H9 (cell line): ENCODE measurements at regions not wholly inside any gene's neighbourhood (a gene's known extent, or its start where the extent isn't known, plus 50 kb on each side); places are given as distances from the start of the nearest gene placed in this dataset.

Experiments used
- DNase-seq: peaks from one replicate; pipeline ENCODE4 v3.0.0-alpha.2; 2017
- H2AFZ ChIP-seq: one replicate; pipeline ENCODE4 v1.6.1; 2013; ENCODE audit warnings: mild to moderate bottlenecking, low read length, control low read depth, moderate library complexity
- H2AK5ac ChIP-seq: 2 replicates; pipeline ENCODE4 v1.6.1; 2013; ENCODE audit warnings: low read length, control low read depth, mixed read lengths; ENCODE audit not compliant: insufficient read length
- H2BK120ac ChIP-seq: one replicate; pipeline ENCODE4 v1.6.1; 2013; ENCODE audit warnings: low read depth, mild to moderate bottlenecking, low read length, control low read depth, inconsistent platforms; ENCODE audit not compliant: poor library complexity, severe bottlenecking
- H2BK12ac ChIP-seq: 2 replicates; pipeline ENCODE4 v1.6.1; 2013; ENCODE audit warnings: low read length, control low read depth, mixed read lengths, low read depth; ENCODE audit not compliant: insufficient read length
- H2BK15ac ChIP-seq: 2 replicates; pipeline ENCODE4 v1.6.1; 2013; ENCODE audit warnings: low read depth, low read length, control low read depth
- H2BK20ac ChIP-seq: one replicate; pipeline ENCODE4 v1.6.1; 2013; ENCODE audit warnings: low read depth, mild to moderate bottlenecking, low read length, control low read depth, inconsistent platforms; ENCODE audit not compliant: poor library complexity, severe bottlenecking
- H2BK5ac ChIP-seq: 2 replicates; pipeline ENCODE4 v1.6.1; 2013; ENCODE audit warnings: low read length, control low read depth, mixed read lengths; ENCODE audit not compliant: insufficient read length
- H3K14ac ChIP-seq: 2 replicates; pipeline ENCODE4 v1.6.1; 2013; ENCODE audit warnings: low read length, control low read depth; ENCODE audit not compliant: insufficient read depth
- H3K18ac ChIP-seq: 2 replicates; pipeline ENCODE4 v1.6.1; 2013; ENCODE audit warnings: low read depth, mild to moderate bottlenecking, mixed read lengths, low read length, control low read depth; ENCODE audit not compliant: insufficient read length
- H3K23ac ChIP-seq: 2 replicates; pipeline ENCODE4 v1.6.1; 2013; ENCODE audit warnings: low read length, control low read depth, mixed read lengths, low read depth; ENCODE audit not compliant: insufficient read length
- H3K23me2 ChIP-seq: 2 replicates; pipeline ENCODE4 v1.6.1; 2013; ENCODE audit warnings: low read depth, mild to moderate bottlenecking, mixed read lengths, low read length, control low read depth; ENCODE audit not compliant: insufficient read length, poor library complexity, severe bottlenecking
- H3K27ac ChIP-seq: 2 replicates; pipeline ENCODE4 v1.5.1; 2013; ENCODE audit warnings: low read length, control low read depth, mixed read lengths, low read depth; ENCODE audit not compliant: insufficient read length
- H3K27me3 ChIP-seq: 2 replicates; pipeline ENCODE4 v1.6.1; 2013; ENCODE audit warnings: low read length, control low read depth, inconsistent platforms; ENCODE audit not compliant: insufficient read depth
- H3K4ac ChIP-seq: 2 replicates; pipeline ENCODE4 v1.6.1; 2013; ENCODE audit warnings: low read depth, mild to moderate bottlenecking, control low read depth, inconsistent platforms, low read length, moderate library complexity
- H3K4me1 ChIP-seq: 2 replicates; pipeline ENCODE4 v1.6.1; 2013; ENCODE audit warnings: low read length, control low read depth, inconsistent platforms; ENCODE audit not compliant: insufficient read depth
- H3K4me2 ChIP-seq: 2 replicates; pipeline ENCODE4 v1.6.1; 2013; ENCODE audit warnings: low read length, control low read depth, mixed read lengths; ENCODE audit not compliant: insufficient read length, insufficient read depth
- H3K56ac ChIP-seq: 2 replicates; pipeline ENCODE4 v1.6.1; 2013; ENCODE audit warnings: low read depth, mild to moderate bottlenecking, mixed read lengths, low read length, control low read depth; ENCODE audit not compliant: insufficient read length
- H3K79me1 ChIP-seq: 2 replicates; pipeline ENCODE4 v1.6.1; 2013; ENCODE audit warnings: low read depth, mild to moderate bottlenecking, moderate library complexity, low read length, control low read depth, inconsistent platforms; ENCODE audit not compliant: insufficient read depth, poor library complexity, severe bottlenecking
- H3K79me2 ChIP-seq: 2 replicates; pipeline ENCODE4 v1.6.1; 2013; ENCODE audit warnings: low read length, control low read depth, inconsistent platforms; ENCODE audit not compliant: insufficient read depth
- H3K9ac ChIP-seq: 2 replicates; pipeline ENCODE4 v1.6.1; 2013; ENCODE audit warnings: low read length, control low read depth, mixed read lengths; ENCODE audit not compliant: insufficient read length; ENCODE audit errors: extremely low read depth
- H3K9me3 ChIP-seq: one replicate; pipeline ENCODE4 v1.6.1; 2013; ENCODE audit warnings: low read depth, low read length, inconsistent platforms; ENCODE audit not compliant: control insufficient read depth
- H3T11ph ChIP-seq: one replicate; pipeline ENCODE4 v1.6.1; 2013; ENCODE audit warnings: mild to moderate bottlenecking, low read length, control low read depth, inconsistent platforms
- H4K20me1 ChIP-seq: one replicate; pipeline ENCODE4 v1.6.1; 2013; ENCODE audit not compliant: control insufficient read depth, insufficient read length, insufficient read depth
- H4K5ac ChIP-seq: 2 replicates; pipeline ENCODE4 v1.6.1; 2013; ENCODE audit warnings: low read depth, mild to moderate bottlenecking, mixed read lengths, low read length, control low read depth; ENCODE audit not compliant: insufficient read length
- H4K8ac ChIP-seq: replicated peaks from 2 replicates; pipeline ENCODE4 v1.6.1; 2013; ENCODE audit warnings: low read length, control low read depth, mixed read lengths, low read depth; ENCODE audit not compliant: insufficient read length
- H4K91ac ChIP-seq: 2 replicates; pipeline ENCODE4 v1.6.1; 2013; ENCODE audit warnings: low read depth, mild to moderate bottlenecking, moderate library complexity, mixed read lengths, low read length, control low read depth; ENCODE audit not compliant: insufficient read length
- H3K27ac Mint-ChIP-seq, 3 experiments: 2 replicates in 2 of 3; 3 replicates in 1 of 3; pipeline ENCODE4 v1.8.0; 2020 to 2021; ENCODE audit warnings: mixed read lengths in 3 of 3, mild to moderate bottlenecking in 1 of 3, moderate library complexity in 1 of 3
- H3K27me3 Mint-ChIP-seq: 2 replicates; pipeline ENCODE4 v1.8.0; 2021; ENCODE audit warnings: low read depth, mild to moderate bottlenecking, moderate library complexity, mixed read lengths
- H3K36me3 Mint-ChIP-seq, 3 experiments: 2 replicates in 2 of 3; 3 replicates in 1 of 3; pipeline ENCODE4 v1.8.0; 2020 to 2021; ENCODE audit warnings: low read depth in 3 of 3, mixed read lengths in 3 of 3; ENCODE audit not compliant: insufficient read depth in 1 of 3
- H3K4me1 Mint-ChIP-seq, 2 experiments: 2 replicates each; pipeline ENCODE4 v1.8.0; 2020; ENCODE audit warnings: mixed read lengths in 2 of 2
- H3K4me3 Mint-ChIP-seq, 2 experiments: 2 replicates in 1 of 2; 3 replicates in 1 of 2; pipeline ENCODE4 v1.8.0; 2020 to 2021; ENCODE audit warnings: mild to moderate bottlenecking in 2 of 2, mixed read lengths in 2 of 2, moderate library complexity in 1 of 2
- H3K9me3 Mint-ChIP-seq, 2 experiments: 2 replicates in 1 of 2; 3 replicates in 1 of 2; pipeline ENCODE4 v1.8.0; 2020; ENCODE audit warnings: mild to moderate bottlenecking in 2 of 2, mixed read lengths in 2 of 2, moderate library complexity in 1 of 2
- WGBS: extraction: QIAGEN DNeasy Blood & Tissue Kit; methylation state at CpG from one replicate; pipeline ENCODE4 v1.1.7; 2013; ENCODE audit warnings: missing lambda C conversion rate, low lambda C conversion rate, mixed read lengths; ENCODE audit not compliant: insufficient read length; ENCODE audit errors: extremely low coverage; 5-methylcytosine and 5-hydroxymethylcytosine counted together
- TF ChIP-seq, protein P1 (sequence below): fragments of 200-600 bp; sonication (generic); conservative IDR thresholded peaks from 3 replicates; pipeline ENCODE4 v1.8.0; 2021; ENCODE audit warnings: antibody characterized with exemption, mild to moderate bottlenecking

DNA sequence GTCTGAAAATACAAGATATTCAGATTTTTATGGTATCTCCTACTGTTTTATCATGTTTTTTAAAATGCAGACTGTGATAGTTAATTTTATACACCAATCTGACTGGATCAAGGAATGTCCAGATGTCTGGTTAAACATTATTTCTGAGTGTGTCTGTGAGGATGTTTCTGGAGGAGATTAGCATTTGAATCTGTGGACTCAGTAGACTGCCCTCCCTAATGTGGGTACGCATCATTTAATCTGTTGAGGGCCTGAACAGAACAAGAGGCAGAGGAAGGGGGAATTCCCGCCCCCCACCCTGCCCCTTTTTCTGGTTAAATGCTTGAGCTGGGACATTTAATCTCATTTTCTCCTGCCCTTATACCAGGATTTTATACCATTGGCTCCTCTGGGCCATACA lies 72.1 kb downstream of the AVPR1A start:
- no peak overlapping the region for H4K5ac ChIP-seq
- H2AK5ac ChIP-seq: no peak overlapping the region
- H2BK15ac ChIP-seq: no peak overlapping the region
- Mint-ChIP-seq H3K4me3 (no peak overlapping the region), H3K27ac (no peak overlapping the region), H3K4me1 (peaks cover 7 to 8% of the 10 kb centered on the region in 2 experiments), H3K27me3 (no peaks in the 10 kb centered on the region), H3K9me3 (no peaks in the 10 kb centered on the region), H3K36me3 (no peaks in the 10 kb centered on the region)
- no peak overlapping the region for H3K9ac ChIP-seq
- no peak overlapping the region for H3K23ac ChIP-seq
- H3K14ac ChIP-seq: no peak overlapping the region
- H3K27me3 ChIP-seq: no peaks in the 10 kb centered on the region
- no peak overlapping the region for H3K27ac ChIP-seq
- H3K79me2 ChIP-seq: no peaks in the 10 kb centered on the region
- H3K18ac ChIP-seq: no peak overlapping the region
- no peak for DNase-seq
- no peaks in the 10 kb centered on the region for H3K4me1 ChIP-seq
- H2BK5ac ChIP-seq: no peak overlapping the region
- H3K79me1 ChIP-seq: no peaks in the 10 kb centered on the region
- no peak overlapping the region for H4K91ac ChIP-seq
- no peak overlapping the region for H3K4ac ChIP-seq
- H4K8ac ChIP-seq: no peak overlapping the region
- H2AFZ ChIP-seq: no peak overlapping the region
- no peaks in the 10 kb centered on the region for H4K20me1 ChIP-seq
- no peak overlapping the region for H3K56ac ChIP-seq
- H3K23me2 ChIP-seq: no peaks in the 10 kb centered on the region
- no peak overlapping the region for H2BK12ac ChIP-seq
- H2BK120ac ChIP-seq: no peak overlapping the region
- H2BK20ac ChIP-seq: no peak overlapping the region
- TF ChIP-seq, protein P1, sequence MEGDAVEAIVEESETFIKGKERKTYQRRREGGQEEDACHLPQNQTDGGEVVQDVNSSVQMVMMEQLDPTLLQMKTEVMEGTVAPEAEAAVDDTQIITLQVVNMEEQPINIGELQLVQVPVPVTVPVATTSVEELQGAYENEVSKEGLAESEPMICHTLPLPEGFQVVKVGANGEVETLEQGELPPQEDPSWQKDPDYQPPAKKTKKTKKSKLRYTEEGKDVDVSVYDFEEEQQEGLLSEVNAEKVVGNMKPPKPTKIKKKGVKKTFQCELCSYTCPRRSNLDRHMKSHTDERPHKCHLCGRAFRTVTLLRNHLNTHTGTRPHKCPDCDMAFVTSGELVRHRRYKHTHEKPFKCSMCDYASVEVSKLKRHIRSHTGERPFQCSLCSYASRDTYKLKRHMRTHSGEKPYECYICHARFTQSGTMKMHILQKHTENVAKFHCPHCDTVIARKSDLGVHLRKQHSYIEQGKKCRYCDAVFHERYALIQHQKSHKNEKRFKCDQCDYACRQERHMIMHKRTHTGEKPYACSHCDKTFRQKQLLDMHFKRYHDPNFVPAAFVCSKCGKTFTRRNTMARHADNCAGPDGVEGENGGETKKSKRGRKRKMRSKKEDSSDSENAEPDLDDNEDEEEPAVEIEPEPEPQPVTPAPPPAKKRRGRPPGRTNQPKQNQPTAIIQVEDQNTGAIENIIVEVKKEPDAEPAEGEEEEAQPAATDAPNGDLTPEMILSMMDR: no peak
- no peak overlapping the region for H3K4me2 ChIP-seq
- H3T11ph ChIP-seq: no peak overlapping the region
- H3K9me3 ChIP-seq: no peaks in the 10 kb centered on the region
- no CpG with 5 or more reads among the region's 2 CpGs for WGBS
